ENCODE measurements at regions not wholly inside any gene's neighbourhood (a gene's known extent, or its start where the extent isn't known, plus 50 kb on each side); places are given as distances from the start of the nearest gene placed in this dataset.

GRCh38 chr9:103431809-103432208 lies 436.7 kb downstream of the CYLC2 start:
- TF ChIP-seq CTCF (IDR thresholded peaks at IDR 0.05): no peak
- no peak overlapping the region for H2AFZ ChIP-seq (ENCODE audit: insufficient read depth, low read depth, low read length, poor library complexity, severe bottlenecking)
- intact Hi-C loops (cut with micrococcal nuclease): no loop called here
- H4K20me1 ChIP-seq (ENCODE audit: insufficient read depth, low read length): no peaks in the 10 kb centered on the region
- H3K9ac ChIP-seq (ENCODE audit: insufficient read depth, low read length, poor library complexity, severe bottlenecking): no peak overlapping the region
- H3K4me2 ChIP-seq (replicated peaks; ENCODE audit: extremely low read depth, low read length, poor library complexity, severe bottlenecking): no peak overlapping the region
- Mint-ChIP-seq H3K4me1 (no peaks in the 10 kb centered on the region), H3K27ac (no peak overlapping the region), H3K36me3 (no peaks in the 10 kb centered on the region), H3K27me3 (ENCODE audit: low read depth in 3 of 3) (no peaks in the 10 kb centered on the region), H3K9me3 (peaks cover 0 to 8% (median 2%) of the 10 kb centered on the region in 7 donors), H3K4me3 (no peak overlapping the region)
- H3K4me1 ChIP-seq (ENCODE audit: control insufficient read depth in 1 of 2, insufficient read depth in 2 of 2, low read length in 2 of 2): no peaks in the 10 kb centered on the region
- H3K27ac ChIP-seq (ENCODE audit: low read depth in 1 of 2, low read length in 2 of 2): no peak overlapping the region
- H3K36me3 ChIP-seq (replicated peaks in 1 of 2; ENCODE audit: control insufficient read depth in 1 of 2, insufficient read depth in 2 of 2, low read length in 2 of 2): no peaks in the 10 kb centered on the region
- H3K4me3 ChIP-seq (replicated peaks in 1 of 3; ENCODE audit: low read depth in 2 of 3, low read length in 3 of 3): no peak overlapping the region
- DNase-seq: no peak
- no peaks in the 10 kb centered on the region for H3K27me3 ChIP-seq (ENCODE audit: control insufficient read depth in 2 of 2, insufficient read depth in 2 of 2, low read length in 2 of 2)
- H3K79me2 ChIP-seq (ENCODE audit: insufficient read depth, low read length): no peaks in the 10 kb centered on the region
- H3K9me3 ChIP-seq (replicated peaks in 1 of 2; ENCODE audit: control insufficient read depth in 1 of 2, insufficient read depth in 1 of 2, low read length in 2 of 2): no peaks in the 10 kb centered on the region

DNA sequence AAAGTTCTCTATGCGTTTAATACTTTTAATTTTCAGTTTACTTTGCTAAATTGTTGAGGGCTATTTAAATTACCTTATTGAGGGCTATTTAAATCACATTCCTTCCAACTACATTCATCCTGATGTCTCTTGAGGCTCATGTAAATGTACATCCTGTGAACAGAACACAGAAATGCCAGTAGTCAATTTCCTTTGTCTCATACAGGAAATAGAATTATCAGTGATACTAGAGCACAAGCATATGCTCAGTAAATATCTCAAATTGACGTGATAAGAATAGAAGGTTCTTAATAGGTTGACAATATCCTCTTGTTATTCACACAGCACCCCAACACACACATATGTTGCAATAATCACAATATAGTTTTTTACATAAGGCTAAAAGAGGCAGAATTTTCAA lies 449.0 kb downstream of the CYLC2 start:
- intact Hi-C loops (cut with micrococcal nuclease): no loop called here
- H3K79me2 ChIP-seq (ENCODE audit: insufficient read depth, low read length): no peaks in the 10 kb centered on the region
- H3K4me2 ChIP-seq (replicated peaks; ENCODE audit: extremely low read depth, low read length, poor library complexity, severe bottlenecking): no peak overlapping the region
- H3K36me3 ChIP-seq (replicated peaks in 1 of 2; ENCODE audit: control insufficient read depth in 1 of 2, insufficient read depth in 2 of 2, low read length in 2 of 2): no peaks in the 10 kb centered on the region
- no peak for TF ChIP-seq CTCF (IDR thresholded peaks at IDR 0.05)
- no peaks in the 10 kb centered on the region for H3K4me1 ChIP-seq (ENCODE audit: control insufficient read depth in 1 of 2, insufficient read depth in 2 of 2, low read length in 2 of 2)
- Mint-ChIP-seq H3K36me3 (no peaks in the 10 kb centered on the region), H3K4me3 (no peak overlapping the region), H3K27me3 (ENCODE audit: low read depth in 3 of 3) (peaks cover 0 to 2% (median 0%) of the 10 kb centered on the region in 3 donors), H3K9me3 (peaks cover 0 to 8% (median 3%) of the 10 kb centered on the region in 7 donors), H3K27ac (no peak overlapping the region), H3K4me1 (no peaks in the 10 kb centered on the region)
- no peak overlapping the region for H3K9ac ChIP-seq (ENCODE audit: insufficient read depth, low read length, poor library complexity, severe bottlenecking)
- H2AFZ ChIP-seq (ENCODE audit: insufficient read depth, low read depth, low read length, poor library complexity, severe bottlenecking): no peak overlapping the region
- no CpG with 5 or more reads among the region's 2 CpGs for WGBS (ENCODE audit: insufficient coverage)
- H4K20me1 ChIP-seq (ENCODE audit: insufficient read depth, low read length): no peaks in the 10 kb centered on the region
- no peaks in the 10 kb centered on the region for H3K27me3 ChIP-seq (ENCODE audit: control insufficient read depth in 2 of 2, insufficient read depth in 2 of 2, low read length in 2 of 2)
- H3K9me3 ChIP-seq (replicated peaks in 1 of 2; ENCODE audit: control insufficient read depth in 1 of 2, insufficient read depth in 1 of 2, low read length in 2 of 2): peaks cover 0 to 4% of the 10 kb centered on the region in 2 donors
- no peak overlapping the region for H3K27ac ChIP-seq (ENCODE audit: low read depth in 1 of 2, low read length in 2 of 2)
- H3K4me3 ChIP-seq (replicated peaks in 1 of 3; ENCODE audit: low read depth in 2 of 3, low read length in 3 of 3): no peak overlapping the region
- DNase-seq: no peak
